ENCODE measurements at regions not wholly inside any gene's neighbourhood (a gene's known extent, or its start where the extent isn't known, plus 50 kb on each side); places are given as distances from the start of the nearest gene placed in this dataset.

GRCh38 chrX:9278475-9279233, 186.2 kb upstream of the TBL1X start:
- ATAC-seq: no peak
- no peak overlapping the region for H3K4me3 ChIP-seq
- no peak for DNase-seq
- H3K4me1 ChIP-seq: no peaks in the 10 kb centered on the region
- WGBS, 3 donors: 64 to 65% (median 64%) methylated on average over 7 of the region's 7 CpGs
- no peak overlapping the region for H3K27ac ChIP-seq
- no peaks in the 10 kb centered on the region for H3K9me3 ChIP-seq
- no peaks in the 10 kb centered on the region for H3K36me3 ChIP-seq (ENCODE audit: insufficient read depth in 1 of 2, low read depth in 1 of 2)
- intact Hi-C loops (cut with DNase I): no loop called here
- TF ChIP-seq CTCF (IDR thresholded peaks at IDR 0.05): no peak
- peaks cover 0 to 3% (median 0%) of the 10 kb centered on the region in 3 donors for H3K27me3 ChIP-seq (ENCODE audit: insufficient read depth in 3 of 3, low read length in 2 of 3)

- WGBS, 3 donors: 44 to 52% (median 51%) methylated on average over 3 of the region's 3 CpGs
- intact Hi-C loops (cut with DNase I): no loop called here
- Histone ChIP-seq H3K36me3 (ENCODE audit: insufficient read depth in 1 of 2, low read depth in 1 of 2) (no peaks in the 10 kb centered on the region), H3K27me3 (ENCODE audit: insufficient read depth in 3 of 3, low read length in 2 of 3) (peaks cover 0 to 3% (median 0%) of the 10 kb centered on the region in 3 donors), H3K4me1 (no peaks in the 10 kb centered on the region), H3K27ac (no peak overlapping the region), H3K9me3 (no peaks in the 10 kb centered on the region), H3K4me3 (no peak overlapping the region)
- ATAC-seq: no peak
- TF ChIP-seq CTCF (IDR thresholded peaks at IDR 0.05): no peak
- DNase-seq: no peak
Measured at GRCh38 chrX:9279234-9279544, 185.7 kb upstream of the TBL1X start.

GRCh38 chrX:9280831-9281230, 184.0 kb upstream of the TBL1X start:
- no peak for DNase-seq
- intact Hi-C loops (cut with DNase I): no loop called here
- H3K27me3 ChIP-seq (ENCODE audit: insufficient read depth in 3 of 3, low read length in 2 of 3): peaks cover 0 to 3% (median 0%) of the 10 kb centered on the region in 3 donors
- no peak overlapping the region for H3K4me3 ChIP-seq
- no peak for TF ChIP-seq CTCF (IDR thresholded peaks at IDR 0.05)
- ATAC-seq: no peak
- 43 to 59% (median 51%) methylated on average over 5 to 6 of the region's 6 CpGs for WGBS, 3 donors
- no peaks in the 10 kb centered on the region for H3K9me3 ChIP-seq
- H3K4me1 ChIP-seq: no peaks in the 10 kb centered on the region
- H3K27ac ChIP-seq: no peak overlapping the region
- no peaks in the 10 kb centered on the region for H3K36me3 ChIP-seq (ENCODE audit: insufficient read depth in 1 of 2, low read depth in 1 of 2)

GRCh38 chrX:9282325-9282724, 182.5 kb upstream of the TBL1X start:
- Histone ChIP-seq H3K9me3 (no peaks in the 10 kb centered on the region), H3K36me3 (ENCODE audit: insufficient read depth in 1 of 2, low read depth in 1 of 2) (no peaks in the 10 kb centered on the region), H3K27ac (no peak overlapping the region), H3K4me3 (no peak overlapping the region), H3K4me1 (no peaks in the 10 kb centered on the region), H3K27me3 (ENCODE audit: insufficient read depth in 3 of 3, low read length in 2 of 3) (peaks cover 0 to under 1% (median 0%) of the 10 kb centered on the region in 3 donors)
- DNase-seq (no peak), ATAC-seq (no peak)
- 57 to 75% (median 64%) methylated on average over 2 of the region's 2 CpGs for WGBS, 3 donors
- no peak for TF ChIP-seq CTCF (IDR thresholded peaks at IDR 0.05)
- intact Hi-C loops (cut with DNase I): no loop called here

GRCh38 chrX:9285342-9285771, 179.5 kb upstream of the TBL1X start:
- WGBS, 3 donors: 71 to 78% (median 74%) methylated on average over 7 of the region's 7 CpGs

More at GRCh38 chrX:9285342-9285771, 179.5 kb upstream of the TBL1X start:
- Histone ChIP-seq H3K4me1 (no peaks in the 10 kb centered on the region), H3K36me3 (ENCODE audit: insufficient read depth in 1 of 2, low read depth in 1 of 2) (no peaks in the 10 kb centered on the region), H3K27ac (no peak overlapping the region), H3K9me3 (no peaks in the 10 kb centered on the region), H3K4me3 (no peak overlapping the region), H3K27me3 (ENCODE audit: insufficient read depth in 3 of 3, low read length in 2 of 3) (peaks cover 0 to 5% (median 0%) of the 10 kb centered on the region in 3 donors)
- ATAC-seq (no peak), DNase-seq (no peak)
- intact Hi-C loops (cut with DNase I): no loop called here
- no peak for TF ChIP-seq CTCF (IDR thresholded peaks at IDR 0.05)

Measured in psoas muscle (tissue), 7 donors.